HG03457 (cell line): ENCODE measurements at regions not wholly inside any gene's neighbourhood (a gene's known extent, or its start where the extent isn't known, plus 50 kb on each side); places are given as distances from the start of the nearest gene placed in this dataset.

Experiments used
- ATAC-seq: cut with Tn5 transposase; IDR thresholded peaks from one replicate; pipeline ENCODE4 v1.9.1; 2021; ENCODE audit warnings: moderate number of reproducible peaks; ENCODE audit not compliant: unreplicated experiment

DNA sequence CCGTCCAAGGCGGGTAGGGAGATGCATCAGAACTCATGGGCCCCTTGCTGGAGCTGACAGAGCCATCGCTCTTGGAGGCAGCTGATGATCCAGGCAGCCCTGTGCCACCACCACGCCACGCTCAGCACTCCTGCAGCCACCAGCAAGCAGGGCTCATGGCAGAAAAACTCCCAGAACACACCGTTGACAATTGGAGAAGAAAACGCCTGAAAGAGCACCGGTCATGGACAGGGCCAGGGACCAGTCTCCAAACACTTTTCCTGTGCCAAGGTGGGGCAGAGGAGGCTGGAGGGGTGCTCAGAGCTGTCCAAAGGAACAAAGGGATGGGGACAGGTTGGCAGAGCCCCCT, 132.2 kb downstream of the FOXL1 start:
- no peak for ATAC-seq

DNA sequence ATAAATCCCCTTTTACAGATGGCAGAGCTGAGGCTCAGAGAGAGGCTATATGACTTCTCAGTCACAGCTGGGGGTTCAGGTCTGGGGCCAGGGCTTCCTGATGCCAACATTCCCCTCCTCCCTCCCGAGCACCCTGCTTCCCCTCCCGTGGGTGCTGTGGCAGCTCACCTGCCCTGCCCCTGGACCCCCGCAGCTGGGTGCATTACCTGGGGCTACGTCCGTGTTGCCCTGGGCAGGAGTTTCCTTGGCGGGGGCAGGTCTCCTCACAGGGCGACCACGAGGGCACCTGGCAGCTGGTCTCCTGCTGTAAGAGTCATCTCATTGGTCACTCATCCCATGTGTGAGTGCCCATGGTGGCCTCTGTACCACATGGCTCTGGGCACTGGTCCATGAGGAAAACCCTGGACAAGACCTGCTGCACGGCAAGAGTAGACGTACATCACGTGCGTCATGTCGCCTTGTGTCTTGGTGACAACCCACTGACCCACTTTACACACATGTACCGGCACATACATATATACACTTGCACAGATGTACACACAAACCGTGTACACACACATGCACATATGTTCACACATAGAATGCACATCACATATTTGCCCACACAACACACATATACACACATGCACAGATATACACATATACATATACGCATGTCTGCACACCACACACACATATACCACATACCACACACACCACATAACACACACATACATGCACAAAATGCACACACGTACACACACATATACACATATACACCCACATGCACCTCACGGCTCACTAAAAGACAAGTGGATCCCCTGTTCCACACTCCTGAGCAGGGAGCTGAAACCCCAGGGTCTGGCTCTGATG, 134.0 kb downstream of the FOXL1 start:
- ATAC-seq: no peak

DNA sequence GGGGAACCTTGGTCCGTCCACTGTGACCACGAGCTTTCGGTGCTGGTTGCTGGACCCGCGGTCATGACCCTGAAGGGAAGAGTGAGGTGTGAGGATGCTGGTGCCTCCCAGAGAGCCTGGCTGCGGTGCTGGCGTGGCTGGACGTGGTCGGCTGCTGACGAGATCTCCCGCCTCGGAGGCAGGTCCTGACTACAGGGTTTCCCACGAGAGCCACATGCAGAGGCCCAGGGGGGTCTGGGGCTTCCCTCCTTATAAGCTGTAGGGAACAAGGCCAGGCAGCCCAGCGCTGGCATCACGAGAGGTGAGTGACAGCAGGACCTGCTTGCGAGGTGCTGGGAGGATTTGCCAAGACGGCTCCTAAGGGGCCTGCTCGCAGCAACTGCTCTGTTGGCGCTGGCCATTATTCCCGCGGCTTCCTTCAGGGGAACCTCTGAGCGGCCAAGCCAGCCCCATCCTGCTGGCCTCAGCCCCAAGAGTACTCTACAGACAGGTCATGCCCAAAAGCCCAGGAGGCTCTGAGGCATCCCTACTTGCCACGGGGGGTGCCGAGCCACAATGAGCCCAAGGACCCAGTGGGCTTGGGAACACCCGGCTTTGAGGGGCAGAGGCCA, 134.8 kb downstream of the FOXL1 start:
- no peak for ATAC-seq

DNA sequence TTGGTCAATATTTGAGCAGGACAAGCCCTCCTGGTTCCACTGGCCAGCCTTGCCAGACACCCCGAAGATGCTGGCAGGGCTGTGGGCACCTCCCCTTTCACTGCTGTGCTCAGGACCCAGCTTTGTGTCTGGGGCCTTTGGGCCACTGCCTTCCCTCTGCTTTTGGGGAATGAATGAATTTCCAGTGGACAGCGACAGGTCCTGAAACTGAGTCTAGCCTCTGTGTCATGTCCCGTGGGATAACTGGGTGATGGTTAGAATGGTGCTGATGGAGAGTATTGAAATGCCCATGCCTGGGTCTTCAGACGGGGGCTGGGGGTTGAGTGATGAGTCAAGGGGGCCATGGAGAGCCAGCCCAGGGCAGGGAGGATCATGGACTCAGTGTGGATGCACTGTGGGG, 135.8 kb downstream of the FOXL1 start:
- no peak for ATAC-seq

DNA sequence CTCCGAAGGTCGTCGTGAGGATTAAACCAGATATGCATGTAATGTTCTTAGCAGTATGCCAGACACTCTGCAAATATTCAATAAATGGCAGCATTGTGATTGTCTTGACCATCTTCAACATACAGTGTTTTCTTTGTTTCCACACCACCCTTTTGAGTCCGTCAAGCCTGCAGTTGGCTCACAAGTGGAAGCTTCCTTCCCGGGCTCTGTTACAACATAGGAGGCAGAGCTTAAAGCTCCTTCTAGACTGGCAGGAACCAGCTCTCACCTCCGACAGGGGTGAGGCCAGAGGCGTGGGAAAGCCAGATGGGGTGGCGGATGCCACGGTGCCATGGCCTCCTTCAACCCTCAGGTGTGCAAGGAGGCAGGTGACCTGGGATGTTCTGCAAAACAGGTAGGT, 138.3 kb downstream of the FOXL1 start:
- ATAC-seq: no peak

DNA sequence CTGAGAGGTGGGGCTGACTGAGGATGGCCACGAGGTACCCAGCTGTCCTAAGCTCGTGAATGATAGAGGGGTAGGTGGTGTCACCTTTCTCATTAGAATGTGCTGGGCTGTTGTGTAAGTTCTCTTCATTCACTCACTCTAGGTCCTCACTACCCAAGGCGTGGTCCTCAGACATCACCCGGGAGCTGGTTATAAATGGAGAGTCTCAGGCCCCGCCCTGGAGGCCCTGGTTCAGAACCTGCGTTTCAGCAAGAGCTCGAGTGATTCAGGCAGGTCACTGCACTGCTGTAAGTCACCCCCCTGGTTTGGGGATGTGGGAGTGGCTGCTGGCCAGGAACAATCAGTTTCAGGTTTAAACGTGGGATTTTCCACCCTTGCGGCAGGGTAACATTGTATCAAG, 139.8 kb downstream of the FOXL1 start:
- no peak for ATAC-seq

DNA sequence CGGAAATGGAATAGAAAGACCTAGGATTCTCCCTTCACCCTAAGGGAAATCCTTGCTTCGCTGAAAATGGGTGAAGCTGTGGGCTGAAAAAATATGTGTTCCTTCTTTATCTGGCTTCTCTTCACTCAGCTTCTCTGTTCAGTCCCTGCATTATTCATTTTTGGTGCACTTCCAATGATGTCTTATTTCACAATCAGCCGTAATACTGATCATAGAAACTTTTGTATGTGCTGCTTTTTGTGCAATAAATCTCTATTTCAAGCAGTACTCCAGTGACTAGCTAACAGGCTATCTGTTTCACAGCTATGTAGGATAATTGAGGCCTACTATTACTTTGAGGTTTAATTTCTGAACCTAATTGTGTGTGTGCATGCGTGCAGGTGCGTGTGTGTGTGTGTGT, 144.6 kb downstream of the FOXL1 start:
- no peak for ATAC-seq

DNA sequence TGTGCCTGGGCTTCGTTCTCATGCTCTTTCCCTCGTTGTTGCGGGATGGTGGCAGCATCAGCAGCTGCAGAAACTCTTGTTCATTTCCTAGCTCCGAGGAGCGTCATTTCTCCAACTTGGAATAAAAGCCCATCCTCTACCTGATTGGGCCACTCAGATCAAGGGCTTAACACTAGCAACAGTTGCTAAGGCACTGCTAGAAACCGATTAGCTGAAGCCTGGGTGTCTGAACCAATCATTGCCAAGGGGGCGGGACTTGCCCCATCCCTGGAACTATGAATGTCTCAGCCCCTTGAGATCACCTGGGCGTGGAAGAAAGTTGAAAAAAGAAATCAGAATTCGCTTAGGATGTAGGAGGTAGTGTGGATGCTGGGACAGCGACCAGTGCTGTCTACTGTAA, 145.3 kb downstream of the FOXL1 start:
- no peak for ATAC-seq

DNA sequence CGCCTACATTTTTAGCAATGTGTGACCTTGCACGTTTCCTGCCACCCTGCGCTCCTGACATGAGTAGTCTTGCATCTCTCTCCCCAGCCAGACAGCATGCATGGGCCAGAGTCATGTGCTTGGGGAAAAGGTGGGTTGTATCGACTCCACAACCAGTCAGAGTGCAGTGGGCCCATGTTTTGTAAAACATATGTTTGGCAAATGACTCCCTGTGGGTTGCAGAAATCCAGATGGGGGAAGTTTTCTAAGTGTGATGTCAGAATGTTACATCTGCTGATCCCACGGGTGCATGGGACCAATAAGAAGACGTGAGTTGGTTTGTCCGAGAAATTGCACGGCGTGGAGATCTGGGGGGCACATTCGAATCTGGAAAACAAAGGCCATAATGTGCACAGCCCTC, 147.1 kb downstream of the FOXL1 start:
- ATAC-seq: no peak

DNA sequence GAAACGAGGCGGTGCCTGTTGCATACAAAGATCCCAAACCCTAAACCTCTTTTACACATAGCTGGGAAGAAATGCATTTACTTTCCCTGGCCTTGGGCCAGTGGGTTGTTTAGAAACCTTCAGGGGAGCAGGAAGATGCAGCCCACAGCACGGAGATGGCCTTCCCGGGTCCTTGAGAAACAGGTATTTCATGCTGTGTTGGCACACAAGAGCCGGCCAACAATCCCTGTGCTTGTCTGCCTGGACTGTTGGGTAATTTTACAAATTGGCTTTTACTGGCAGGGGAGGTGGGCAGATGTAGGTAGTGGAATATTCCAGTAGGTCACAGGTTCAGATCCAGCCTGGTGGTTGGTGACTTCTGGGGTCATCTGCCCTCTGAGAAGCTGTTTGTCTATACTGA, 148.0 kb downstream of the FOXL1 start:
- ATAC-seq: no peak

DNA sequence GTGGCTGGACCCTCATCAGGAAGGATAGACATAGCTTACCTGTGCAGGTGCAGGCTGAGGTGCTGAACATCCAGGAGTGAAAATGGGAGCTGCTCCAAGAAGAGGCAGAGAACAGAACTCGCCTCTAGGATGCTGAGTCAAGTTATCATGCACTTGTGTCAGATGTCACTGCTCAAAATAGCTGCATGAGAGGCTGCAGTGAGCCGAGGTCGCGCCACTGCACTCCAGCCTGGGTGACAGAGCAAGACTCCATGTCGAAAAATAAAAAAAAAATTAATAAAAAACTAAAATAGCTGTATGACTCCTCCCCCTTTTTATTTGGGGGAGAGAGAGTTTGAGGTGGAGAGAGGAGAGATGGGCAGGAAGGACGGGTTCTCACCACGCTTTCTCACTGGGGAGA, 148.8 kb downstream of the FOXL1 start:
- ATAC-seq: no peak

DNA sequence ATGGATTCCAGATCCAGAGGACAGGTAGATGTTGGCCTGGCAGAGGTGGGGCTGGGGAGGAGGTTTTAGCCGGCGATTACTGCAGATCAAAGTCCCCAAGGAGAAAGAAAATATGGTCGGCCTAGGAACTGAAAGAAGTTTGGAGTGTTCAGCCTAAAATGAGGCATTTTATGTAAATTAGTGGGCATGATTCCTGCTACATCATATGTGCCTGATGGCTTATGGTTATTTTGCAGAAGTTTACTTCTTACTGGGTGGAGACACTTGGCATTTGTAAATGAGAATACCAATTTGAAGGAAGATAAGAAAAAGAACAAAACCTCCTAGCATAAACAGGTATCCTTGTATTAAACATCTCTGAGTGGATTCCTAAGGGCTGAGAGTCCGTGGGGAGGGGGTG, 149.3 kb downstream of the FOXL1 start:
- no peak for ATAC-seq

DNA sequence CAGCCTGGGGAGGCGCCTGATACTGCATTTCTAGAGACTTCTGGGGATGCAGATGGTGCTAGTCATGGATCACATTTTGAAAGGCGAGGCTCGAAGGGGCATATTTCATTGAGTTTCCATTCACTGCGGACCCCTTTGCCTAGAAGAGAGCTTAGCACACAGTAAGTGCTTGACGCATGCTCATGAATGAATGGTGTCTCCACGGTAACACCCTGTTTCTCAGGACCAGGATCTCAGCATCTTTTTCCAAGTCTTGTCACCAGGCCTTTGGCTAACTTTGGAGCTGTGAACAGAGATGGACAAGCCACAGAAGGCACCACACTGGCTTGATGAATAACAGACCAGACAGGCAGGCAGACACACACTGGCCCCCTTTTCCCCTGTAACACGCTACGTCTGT, 151.3 kb downstream of the FOXL1 start:
- ATAC-seq: no peak

DNA sequence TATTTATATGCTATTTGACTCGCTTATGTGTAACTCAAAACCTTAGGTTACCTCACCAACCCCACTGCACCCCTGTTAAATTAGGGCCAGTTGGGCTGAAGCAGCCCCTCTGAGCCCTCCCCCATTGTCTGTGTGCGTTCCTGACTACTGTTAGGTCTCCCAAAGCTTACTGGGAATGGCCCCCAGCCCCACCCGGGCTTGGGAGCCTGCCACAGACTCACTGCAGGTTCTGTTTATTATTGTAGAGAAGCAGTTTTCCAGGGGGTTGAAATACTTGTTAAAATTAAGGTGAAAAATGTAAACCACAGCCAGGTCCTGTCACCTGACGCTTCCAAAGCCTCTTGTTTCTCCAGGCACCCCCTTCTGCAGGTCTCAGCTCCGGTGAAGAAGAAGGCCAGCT, 151.7 kb downstream of the FOXL1 start:
- no peak for ATAC-seq

DNA sequence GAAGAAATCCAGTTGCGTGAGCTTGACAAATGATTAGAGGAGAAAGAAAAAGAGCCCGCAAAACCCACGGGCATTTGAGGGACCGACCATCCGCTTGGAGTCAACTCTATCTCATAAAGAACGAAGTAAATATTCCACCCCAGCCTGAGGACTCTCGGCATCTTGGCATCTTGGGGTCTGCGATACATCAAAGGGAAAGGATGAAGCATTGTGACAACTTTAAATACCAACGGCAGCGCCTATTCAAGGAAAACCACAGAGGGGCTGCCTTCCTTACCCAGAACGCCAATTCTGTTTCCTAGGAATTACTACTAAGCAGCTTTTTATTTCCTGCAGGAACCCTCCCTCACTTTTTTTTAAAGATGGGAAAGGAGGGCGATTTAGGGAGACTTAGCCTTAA, 152.2 kb downstream of the FOXL1 start:
- no peak for ATAC-seq

DNA sequence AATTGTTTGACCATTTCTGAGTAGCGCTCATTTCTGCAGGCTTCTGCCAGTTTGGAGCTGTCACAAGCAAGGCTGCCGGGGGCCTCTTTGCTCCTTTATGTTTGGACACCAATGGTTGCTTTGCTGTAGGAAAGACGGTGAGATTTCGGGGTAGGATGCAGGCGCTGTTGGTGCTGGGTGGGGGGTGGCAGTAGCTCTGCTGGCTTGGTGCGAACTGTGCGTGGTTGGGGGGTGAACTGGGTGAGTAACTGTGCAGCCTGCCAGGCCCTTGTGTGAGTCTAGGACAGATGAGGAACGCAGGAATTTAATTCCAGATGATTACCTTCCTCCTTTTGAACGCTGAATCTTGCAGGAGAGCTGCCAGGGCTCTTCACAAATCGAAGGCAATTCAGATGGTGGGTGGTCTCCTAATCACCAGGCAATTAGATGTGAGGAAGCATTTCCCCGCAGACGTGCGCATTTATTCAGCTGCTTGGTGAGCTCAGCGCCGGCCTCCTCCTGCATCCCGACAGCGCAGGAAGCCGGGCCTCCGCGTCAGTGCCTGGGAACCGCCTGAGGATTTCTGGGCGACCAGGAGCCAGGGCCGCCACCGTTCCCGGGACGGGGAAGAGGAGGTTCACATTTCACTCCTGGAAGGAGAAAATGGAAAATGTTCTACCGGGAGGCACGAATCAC, 154.4 kb downstream of the FOXL1 start:
- no peak for ATAC-seq

DNA sequence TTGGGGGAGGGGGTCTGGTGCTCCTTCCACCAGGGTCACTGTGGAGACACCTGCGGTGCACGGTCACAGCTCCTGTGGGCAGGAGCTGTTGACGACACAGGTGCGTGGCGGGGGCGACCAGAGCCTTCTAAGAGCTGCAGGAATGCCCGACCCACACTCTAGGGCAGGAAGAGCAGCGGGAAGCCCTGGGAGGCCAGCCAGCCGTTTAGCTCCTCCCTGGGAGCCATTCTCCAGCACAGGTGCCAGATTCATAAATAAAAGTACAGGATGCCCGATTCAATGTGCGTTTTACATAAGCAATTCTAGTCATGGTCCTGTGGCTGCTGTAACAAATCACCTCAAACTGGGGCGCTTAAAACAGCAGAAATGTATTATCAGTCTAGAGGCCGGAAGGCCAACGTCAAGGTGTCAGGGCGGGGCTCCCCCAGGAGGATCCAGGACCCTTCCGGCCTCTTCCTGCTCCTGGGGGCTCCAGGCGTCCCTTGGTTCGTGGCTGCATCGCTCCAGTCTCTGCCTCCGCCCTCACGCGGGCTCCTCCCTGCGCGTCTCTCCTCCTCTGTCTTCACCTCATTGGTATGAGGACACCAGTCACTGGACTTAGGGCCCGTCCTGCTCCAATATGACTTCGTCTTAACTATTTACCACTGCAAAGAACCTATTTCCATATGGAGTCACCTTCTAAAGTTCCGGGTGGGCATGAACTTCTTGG, 155.4 kb downstream of the FOXL1 start:
- ATAC-seq: no peak

DNA sequence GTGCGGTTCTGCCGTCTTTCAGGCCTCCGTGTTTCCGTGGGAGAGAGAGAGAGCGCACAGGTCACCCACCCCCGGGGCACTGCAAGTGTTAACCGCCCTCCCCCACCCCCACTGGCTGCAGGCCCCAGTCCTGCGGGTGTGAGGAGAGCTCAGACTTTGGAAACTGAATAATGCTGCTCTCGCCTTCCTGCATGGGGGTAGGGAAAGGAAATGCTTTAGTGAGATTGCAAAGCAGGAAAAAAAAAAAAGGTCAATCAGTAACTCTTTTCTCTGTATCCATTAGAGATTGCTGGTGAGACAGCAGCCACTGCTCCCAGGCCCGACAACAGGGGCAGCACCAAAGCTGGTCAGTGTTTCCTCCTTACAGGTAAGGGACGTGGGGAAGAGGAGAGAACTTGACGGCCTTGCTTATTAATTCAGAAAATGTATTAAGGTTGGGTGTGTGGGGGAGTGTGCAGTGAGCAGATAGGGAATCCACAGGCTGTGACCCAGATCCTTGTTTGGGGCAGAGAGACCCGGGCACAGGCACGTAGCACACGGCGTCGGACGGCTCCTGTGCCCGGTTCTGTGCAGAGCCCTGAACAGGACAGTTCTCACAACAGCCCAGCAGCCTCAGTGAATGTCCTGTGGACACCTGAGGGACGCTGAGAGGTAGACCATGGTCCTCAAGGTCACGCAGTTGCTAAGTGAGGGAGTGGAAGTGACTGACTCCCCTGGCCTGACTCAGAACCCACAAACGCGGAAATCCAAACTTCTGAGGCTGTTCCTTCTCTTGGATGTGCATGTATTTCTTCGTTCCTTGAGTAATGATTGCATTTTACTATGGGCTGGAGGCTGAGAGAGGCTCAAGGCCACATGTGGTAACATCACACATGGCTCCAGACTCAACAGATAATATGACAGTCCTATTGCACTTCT, 156.5 kb downstream of the FOXL1 start:
- ATAC-seq: no peak

DNA sequence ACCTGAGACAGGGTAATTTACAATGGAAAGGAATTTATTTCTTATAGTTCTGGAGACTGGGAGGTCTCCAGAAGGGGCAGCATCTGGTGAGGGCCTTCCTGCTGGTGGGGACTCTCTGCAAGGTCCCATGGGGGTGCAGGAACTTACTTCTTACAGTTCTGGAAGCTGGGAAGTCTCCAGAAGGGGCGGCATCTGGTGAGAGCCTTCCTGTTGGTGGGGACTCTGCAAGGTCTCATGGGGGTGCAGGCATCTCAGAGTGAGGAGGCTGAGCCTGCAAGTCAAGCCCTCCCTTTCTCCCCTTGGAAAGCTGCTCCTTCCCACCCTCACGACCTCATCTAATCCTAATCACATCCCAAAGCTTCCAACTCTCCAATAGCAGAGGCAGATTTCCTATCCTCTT, 157.4 kb downstream of the FOXL1 start:
- ATAC-seq: no peak

DNA sequence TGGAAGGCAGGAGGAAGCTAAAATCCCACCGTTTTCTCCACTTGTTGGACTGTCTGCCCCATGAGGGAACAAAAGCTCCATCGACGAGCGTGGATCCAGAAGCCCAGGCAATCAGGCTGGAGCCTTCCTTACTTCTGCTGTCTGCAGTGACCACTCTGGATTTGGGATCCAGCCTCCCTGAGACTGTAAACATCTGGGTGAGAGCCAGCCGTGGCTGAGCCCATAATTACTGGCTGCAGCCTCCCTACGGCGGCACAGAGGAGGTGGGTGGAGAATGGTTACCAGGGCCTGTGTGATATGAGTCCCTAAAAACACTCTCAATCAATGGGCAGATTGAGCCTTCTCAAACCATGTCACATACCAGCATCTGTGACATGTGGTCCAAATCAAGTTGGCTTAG, 158.2 kb downstream of the FOXL1 start:
- ATAC-seq: no peak

DNA sequence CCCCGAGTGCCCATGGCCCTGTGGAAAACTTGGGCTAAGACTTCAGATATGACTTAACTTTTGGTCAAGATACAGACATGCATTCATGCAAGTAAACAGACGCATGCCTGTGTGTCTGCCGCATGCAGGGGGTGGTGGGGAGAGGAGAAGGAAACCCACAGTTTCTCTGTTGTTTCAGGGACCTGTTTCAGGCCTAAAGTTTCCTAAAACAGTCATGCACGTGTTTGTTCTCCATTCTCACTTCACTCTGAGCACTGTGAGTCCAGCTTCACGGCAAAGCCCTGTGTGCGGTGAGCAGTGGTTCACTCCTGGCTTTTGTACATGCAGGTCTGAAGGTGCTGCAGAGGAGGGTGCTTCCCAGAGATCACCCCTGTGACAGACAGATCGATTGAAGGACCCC, 158.7 kb downstream of the FOXL1 start:
- no peak for ATAC-seq
